NCI-H526 treated with DMSO at 0.1 percent for 48 hours (cell line): ENCODE measurements at regions not wholly inside any gene's neighbourhood (a gene's known extent, or its start where the extent isn't known, plus 50 kb on each side); places are given as distances from the start of the nearest gene placed in this dataset.
"Not testable (repeated sequence)": the region's sequence is repeated elsewhere in the genome, so short reads cannot be mapped to it uniquely, and the experiment has no call there.

ENCODE experiments used
- DNase-seq: peaks from one replicate; lab custom pipeline; 2025; lab: John Stamatoyannopoulos, UW

DNA sequence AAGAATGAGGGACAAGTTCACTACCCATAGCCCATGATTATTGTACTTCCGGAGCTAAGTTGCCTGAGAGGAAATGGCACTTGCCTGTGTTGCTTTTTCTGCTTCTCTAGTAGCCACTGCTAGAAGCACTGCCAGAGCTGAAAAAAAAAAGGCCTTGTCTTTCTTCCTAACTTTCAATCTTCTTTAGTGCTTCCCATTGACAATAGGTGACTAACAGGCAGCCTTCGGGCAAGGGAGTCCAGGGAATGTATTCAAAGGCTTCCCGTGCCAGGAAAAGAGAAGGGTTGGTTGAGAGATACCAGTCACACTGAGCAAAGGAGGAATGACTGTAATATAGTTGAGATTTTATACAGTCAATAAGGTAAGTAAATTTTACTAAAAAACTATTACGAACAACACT lies 242.0 kb downstream of the CALCRL start:
- no peak for DNase-seq

DNA sequence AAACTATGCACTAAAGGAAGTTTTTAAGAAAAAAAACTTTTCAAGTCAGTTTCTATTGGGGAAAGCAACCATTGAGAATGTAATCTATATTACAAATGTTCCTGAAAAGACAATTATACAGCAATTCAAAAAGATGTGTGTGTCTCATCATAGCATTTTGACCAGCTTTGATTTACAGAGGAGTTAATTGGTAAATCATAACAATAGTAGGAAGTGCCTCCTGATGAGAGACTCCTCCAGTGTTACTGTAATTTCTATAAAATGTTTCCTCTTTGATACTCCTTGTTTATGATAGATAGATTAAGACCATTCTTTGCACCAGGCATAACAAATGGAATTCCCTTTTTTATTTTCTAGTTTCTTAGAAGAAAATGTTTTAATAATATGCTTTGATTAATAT lies 249.9 kb downstream of the CALCRL start:
- DNase-seq: no peak

DNA sequence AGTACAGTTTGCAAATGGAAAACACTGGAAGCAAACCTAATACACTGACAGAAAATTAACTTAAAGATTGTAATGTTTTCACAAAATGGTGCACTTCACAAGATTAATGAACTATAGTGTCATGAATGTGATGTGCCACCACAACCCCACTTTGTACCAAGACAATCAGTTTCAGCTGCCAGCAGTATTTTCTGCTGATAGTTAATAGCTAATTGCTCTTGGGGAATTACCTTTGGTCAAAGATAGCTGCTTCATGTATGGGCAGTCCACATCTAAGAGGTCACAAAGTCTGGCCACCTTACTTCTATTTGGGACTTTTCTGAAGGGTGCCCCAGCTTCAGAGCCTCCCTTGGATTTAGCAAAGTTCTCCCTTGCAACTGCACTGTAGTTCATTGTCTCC lies 254.0 kb downstream of the CALCRL start:
- DNase-seq: no peak

DNA sequence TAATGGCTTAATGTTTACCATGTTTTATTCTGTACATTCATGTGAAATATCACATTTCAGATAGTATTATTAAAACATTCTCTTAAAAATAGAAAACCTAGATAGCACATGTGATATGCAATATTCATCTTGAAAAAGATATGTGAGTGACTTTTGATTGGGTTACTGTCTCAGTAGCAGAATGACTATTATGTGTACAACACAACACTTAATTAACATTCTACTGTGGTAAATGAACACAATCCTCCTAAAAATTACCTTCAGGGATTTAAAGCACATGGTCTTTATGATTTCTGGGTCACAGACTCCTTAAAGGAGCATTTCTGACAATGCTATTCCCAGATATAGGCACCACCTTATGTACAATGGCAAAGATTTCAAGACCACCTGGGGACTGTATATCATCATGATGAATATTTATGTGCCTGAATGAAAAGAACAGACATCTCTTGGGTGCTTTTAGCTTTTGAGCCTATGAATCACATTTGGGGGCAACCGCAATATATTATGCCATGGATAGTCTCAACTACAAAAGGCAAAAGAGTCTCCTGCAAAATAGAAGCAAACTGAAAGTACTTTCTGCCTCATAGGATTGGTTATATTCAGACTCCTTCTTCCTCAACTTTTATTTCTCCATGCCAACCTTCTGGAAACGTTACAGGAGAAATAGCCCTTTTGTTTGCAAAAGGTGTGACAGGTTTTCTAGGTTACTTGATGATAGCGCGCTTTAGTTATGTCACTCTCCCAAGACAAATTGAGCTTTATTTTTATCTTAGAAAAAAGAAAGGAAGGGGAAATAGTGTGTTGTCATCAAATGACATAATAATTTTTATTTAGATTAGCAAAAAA lies 259.0 kb downstream of the CALCRL start:
- DNase-seq: no peak

DNA sequence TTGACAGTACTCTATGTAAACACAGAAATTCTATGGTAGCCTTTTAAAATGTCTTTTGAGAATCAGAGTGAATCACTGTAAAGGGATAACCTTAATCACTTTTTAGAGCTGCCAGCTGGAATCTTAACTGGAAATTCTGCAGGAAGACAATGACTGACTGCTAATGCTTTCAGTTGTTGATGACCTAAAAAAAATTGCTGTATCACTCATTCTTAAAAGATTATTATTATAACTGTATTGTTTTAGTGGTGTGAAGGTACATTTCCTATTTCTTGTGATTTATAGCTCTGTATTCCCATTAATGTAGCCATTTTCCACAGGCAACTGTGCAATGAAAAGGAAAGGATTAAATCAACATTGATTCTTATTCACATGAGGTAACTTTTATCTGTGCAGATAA lies 260.5 kb downstream of the CALCRL start:
- DNase-seq: no peak

DNA sequence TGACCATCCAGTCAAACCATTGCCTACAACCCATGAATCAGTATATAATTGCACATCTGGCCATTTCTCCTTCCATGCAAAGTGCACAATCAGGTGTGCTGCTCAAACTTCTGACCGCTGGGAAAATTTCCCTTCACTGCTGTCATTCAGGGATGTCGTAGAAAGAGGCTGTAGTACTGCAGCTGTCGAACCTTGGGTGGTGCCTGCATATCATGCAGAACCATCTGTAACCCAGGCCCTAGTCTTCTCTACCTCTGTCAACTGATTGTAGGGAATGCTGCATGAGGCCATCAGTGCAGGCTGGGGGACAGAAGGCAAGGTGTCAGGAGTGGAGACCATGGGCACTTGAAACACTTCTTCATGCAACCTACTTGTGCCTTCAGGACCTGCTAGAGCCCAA lies 267.5 kb downstream of the CALCRL start:
- DNase-seq: no peak

DNA sequence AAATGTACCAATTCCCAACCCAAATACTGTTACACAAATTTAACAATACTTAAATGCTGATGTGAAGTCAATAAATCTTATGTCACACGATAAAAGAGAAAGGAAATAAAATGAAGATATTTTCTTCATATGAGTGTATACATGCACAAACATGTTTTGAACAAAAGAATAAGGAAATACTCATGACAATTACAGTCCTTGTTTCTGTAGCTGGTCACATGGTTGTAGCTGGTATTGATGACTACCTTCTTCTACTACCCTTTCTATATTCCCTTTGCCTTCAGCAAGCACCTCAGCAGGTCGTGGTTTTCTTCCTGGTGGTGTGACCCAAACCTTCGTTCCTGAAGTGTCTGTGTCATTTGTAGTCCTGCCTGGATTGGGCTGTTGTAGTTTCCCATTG lies 269.2 kb downstream of the CALCRL start:
- DNase-seq: not testable (repeated sequence)

DNA sequence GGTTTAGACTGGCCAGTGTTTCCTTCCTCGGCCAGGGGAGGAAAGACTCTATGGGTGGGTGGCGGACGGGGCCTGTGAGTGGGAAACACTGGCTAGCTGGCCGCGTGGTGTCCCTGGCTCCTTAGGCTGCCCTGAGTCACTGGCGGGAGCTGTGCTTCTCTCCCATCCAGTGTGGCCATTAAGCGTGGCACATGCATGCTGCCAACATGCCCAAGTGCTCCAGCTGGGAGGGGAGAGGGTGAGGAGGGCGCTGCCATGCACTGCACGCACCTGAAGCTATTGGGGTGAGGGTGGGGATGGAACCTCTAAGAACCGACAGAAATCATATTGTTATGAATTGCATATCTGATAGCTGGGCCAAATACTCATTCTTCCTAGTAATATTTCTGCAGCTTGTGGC lies 270.8 kb downstream of the CALCRL start:
- DNase-seq: no peak

DNA sequence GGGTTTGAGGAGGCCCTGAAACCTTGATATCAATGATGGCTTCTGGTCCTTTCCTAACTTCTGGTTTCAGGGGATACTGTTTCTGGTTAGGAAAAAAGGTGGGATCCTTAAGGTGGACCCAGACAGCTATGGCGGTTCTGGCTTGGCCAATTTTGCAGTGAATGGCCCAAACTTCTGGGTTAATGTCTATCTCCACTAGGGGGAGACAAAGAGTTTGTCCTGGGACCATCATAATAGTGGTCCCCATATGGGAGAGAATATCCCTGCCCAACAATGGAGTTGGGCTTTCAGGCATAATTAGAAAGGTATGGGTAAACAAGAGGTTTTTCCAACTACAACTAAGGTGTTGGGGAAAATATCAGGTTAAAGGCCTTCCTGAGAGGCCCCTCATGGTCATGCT lies 273.5 kb downstream of the CALCRL start:
- DNase-seq: no peak

DNA sequence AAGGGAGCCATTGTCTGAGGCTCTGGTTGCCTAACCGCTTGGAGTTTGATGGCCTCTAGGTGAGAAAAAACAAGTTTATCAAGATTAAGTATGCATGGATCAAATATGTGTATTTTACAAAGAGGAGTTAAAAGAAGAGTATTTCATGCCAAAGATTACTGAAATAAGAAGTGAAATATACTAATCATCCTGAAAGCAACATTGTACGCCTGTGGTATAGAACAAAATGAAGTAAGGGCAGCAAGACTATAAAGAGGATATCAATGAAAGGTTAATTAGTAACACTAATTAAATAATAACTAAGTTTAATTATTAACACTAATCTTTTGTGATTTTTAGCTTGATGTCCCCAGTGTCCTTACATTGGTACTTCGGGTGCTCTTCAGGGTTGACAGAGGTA lies 276.7 kb downstream of the CALCRL start:
- DNase-seq: no peak

DNA sequence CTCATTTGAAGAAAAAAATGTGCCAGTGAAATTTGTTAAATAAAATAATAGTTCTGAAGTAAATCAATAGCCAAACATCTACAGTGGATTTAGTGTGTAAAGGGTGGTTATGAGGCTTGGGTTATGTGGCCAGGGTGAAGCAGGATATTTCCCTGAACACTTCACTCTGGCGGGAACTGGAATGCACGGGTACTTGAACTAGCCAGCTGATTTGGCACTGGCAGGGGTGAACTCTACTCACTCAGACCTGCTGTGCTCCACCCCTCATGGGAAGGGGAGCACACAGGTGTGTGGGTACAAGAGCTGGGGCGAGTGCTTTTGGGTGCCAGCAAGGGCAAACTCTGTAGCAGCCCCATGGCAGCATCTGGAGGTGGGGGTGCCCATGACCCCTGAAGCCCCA lies 278.2 kb downstream of the CALCRL start:
- DNase-seq: no peak

DNA sequence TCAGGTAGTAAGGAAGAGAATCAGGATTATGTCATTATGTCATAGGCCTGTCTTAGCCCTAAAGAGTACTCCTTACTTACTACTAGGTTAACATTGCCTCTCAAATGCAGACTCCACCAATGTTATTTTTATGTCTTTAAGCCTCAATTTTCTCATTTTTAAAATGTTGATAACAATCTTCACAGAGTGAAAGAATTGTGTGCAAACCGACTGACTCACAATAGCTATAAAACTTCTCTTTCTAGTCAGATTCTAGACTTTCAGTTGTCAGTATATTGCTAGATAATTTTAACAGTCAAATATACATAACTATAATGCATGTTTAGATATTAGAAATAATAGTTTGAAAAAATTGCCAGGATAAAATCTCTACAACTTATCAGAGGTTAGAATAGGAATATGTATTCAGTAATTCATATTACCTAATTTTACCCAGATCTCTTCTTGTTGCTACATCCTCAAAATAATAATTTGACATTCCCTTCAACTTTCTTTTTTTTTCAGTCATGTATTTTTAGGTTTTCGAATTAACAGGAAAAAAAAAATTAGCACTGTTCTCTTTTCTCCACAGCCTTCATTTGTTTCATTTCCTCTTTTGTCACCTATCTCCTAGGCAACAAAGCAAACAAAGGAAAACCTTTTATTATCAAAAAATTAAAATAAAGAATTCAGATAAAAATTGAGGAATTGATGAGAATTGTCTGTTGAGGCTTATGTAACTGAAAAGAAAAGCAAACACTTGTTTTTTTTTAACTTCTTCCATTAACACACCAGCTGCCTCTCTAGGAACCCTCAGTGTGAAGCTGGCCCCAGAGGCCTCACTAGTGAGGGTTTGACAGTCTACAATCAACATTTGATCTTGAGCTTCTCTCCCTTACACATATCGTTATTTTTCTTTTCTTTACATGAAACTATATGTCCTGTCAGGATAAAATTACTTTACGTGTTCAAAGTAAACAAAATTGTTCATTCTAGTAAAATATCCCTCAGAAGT lies 279.0 kb downstream of the CALCRL start:
- no peak for DNase-seq

DNA sequence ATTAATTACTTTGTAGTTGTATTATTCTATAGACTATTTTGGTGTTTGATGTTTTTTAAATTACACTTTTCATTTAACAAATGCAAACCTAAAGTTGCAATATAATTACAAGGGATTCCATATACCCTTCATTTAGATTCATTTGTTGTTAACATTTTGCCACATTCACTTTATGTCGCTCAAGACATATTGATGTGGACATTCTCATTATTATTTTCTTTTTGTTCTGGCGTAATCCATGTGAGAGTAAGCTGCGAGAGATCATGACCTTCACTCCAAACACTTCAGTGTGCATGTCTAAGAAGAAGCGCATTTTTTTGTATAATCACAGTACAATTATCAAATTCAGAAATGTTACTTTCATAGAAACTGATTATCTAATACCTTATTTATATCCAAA lies 280.6 kb downstream of the CALCRL start:
- DNase-seq: no peak

DNA sequence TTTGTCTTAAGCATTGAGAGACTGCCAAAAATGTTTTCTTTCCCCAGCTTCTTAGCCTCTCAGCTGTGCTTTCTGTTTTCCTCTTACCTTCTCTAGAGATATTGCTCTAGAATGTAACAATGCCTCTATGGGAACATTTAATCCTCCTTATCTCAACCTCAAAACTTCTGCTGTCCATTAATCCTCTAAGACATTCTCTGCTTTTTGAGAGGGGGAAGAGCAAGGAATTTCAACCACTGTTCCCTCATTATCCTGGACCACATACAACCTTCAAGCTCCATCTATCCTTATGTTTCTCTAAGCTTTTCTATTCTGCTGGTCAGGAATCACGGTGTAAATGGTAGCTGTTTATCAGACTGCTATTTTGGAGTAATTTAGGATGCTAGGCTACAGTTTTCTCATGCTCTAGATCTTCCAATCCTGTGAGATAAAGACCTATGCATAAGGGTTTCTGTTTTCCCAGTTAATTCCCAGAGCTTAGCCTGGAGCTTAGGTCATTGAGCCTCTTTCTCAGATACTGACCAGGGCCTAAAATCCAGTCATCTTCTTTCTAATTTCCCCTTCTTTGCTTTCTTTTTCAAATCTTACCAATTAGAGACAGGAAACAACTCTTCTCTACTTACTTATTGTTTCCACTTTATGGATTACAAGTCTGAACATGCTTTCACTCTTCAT lies 282.0 kb downstream of the CALCRL start:
- DNase-seq: no peak

DNA sequence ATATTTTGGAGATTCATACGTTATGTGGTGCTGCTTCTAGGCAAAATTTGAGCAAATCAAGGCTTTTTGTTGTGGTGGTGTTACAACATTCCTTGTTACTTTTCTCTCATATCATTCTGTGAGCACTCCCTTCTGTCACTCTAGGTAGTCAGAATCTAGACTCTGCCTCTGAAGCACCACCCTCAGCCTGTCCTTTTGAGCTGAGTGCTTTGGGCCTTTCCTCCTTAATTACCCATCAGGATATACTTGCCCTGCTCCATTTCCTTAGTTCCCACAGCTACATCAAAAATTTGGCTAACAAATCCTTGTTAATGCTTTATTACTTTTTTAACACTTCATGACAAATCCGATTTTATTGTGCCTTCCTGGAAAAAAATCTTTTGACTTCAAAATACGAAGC lies 289.6 kb downstream of the CALCRL start:
- peak; percentile 60 for DNase-seq

DNA sequence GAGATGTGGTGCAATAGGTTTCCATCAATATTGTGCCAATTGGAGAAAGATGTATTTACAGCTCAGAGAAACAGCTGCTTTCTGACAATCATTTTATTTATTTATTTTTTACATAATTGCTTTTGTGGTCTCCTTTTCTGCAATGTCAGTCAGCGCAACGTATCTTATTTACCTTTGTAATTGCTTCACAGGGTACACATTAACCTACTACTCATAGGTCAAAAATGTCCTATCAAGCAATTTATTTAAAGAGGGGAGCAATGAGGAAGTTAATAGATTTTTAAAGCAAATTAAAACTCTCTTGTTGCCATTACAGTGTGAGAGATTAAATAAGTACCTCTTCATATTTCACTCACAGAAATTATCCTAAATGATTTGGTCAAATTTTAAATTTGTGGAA lies 291.0 kb downstream of the CALCRL start:
- DNase-seq: no peak

DNA sequence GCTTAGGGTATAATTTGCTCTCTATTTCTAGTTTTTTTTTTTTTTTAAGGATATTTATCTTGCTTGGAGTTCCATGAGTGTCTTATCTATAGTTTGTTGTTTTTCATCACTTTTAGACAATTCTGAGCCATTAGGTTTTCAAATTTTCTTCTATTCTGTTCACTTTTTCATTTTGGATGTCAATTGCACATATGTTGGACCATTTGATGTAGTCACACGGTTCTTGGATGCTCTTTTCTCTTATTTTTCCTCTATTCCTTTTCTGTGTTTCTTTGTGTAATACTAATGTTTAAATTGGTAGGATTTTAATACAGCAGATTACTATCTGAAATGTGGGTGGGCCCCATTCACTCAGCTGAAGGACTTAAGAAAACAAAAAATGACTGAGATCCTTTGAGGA lies 292.6 kb downstream of the CALCRL start:
- DNase-seq: no peak

DNA sequence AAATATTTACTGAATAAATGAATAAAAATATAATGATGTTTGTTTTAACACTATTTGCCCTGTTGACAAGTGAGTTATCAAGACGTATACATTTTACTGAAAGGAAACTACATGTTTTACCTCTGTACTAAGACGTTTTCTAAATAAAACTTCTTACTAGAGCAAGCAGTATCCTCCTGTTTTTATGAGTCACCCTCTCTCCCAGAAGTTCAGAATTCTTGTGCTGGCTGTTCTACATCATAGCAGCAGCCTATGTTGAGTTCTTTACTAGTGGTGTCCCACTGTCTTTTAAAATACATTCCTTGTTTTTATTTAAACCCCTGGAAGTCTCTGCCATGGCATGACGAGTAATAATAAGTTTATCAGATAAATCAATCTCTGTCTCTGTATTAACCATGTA lies 297.4 kb downstream of the CALCRL start:
- no peak for DNase-seq

DNA sequence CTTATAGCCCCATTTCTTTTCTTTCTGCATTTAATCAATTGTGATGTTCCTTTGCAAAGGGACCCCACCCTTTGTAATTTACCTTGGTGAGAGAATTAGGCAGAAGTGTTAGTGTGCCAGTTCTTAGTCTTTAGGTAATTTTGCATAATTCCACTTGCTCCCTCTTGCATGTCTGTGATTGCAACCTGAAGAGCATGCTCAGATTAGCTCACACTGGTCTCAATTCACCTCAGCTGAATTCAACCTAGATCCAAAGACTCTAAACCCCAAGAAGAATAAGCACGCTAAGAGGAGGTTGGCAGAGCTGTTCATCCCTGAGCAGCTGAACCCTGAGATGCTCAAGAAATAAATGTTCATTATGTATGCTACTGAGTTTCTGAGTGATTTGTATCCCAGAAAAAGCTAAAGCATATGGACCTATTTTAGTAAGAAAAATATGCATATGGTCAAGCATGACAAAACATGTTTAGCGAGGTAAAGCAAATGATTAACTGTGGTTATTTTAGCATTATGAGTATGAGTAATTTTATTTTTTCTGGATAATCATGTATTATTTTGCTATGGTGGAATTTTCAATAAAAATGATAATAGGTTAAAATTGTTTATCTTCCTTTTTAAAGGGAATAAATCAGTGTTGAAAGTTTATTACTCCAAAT lies 299.2 kb upstream of the ZSWIM2 start:
- DNase-seq: no peak

DNA sequence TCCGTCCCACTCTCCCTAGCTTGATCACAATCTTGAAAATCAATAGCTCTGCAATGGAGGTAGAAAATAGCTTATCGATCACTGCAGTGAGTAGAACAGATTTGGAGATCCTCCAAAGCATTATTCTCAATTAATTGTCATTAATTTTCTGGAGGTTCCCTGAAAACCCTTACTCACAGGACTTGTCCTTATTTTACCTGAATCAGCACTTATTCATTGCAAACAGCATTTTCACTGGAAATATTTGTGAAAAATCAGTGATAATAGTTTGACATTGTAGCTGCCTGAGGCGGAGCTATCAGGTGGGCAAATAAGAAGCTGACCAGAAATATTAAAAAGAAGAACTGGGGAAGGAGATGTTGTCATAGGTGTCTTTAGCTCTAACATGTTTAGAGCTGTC lies 294.6 kb upstream of the ZSWIM2 start:
- no peak for DNase-seq

DNA sequence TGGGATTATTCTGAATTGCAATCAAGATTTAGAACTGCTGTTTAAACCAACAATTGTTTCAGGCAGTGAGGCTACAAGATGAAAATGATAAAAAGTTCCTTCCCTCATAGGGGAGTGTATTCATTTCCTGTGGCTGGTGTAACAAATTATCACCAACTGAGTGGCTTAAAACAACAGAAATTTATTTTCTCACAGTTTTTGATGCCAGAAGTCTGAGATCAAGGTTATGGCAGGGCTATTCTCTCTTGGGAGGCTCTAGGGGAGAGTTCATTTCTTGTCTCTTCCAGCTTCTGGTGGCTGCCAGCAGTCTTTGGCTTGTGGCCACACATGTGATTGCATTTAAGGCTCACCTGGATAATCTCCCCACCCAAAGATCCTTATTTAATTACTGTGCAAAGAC lies 290.5 kb upstream of the ZSWIM2 start:
- DNase-seq: no peak

DNA sequence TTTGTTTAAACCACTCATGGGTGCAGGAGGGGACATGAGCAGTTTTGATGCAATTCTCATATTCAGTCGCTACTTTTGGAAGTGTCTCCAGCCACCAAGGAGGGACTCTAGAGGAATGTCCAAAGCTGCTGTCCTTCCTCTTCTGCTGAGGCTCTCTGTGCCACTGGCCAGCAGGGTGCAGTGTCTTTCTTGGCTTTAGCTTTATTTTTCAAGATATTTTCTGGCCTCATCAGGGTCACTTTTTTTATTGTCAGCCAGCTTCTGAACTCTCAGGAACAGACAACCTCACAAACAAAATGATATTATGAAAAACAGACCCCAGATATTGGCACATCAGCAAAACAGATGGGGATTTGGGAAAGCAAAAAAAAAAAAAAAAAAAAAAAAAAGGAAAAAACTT lies 289.3 kb upstream of the ZSWIM2 start:
- no peak for DNase-seq
